Keratinocyte (primary cell): ENCODE measurements at regions not wholly inside any gene's neighbourhood (a gene's known extent, or its start where the extent isn't known, plus 50 kb on each side); places are given as distances from the start of the nearest gene placed in this dataset.

Experiments
- CTCF ChIP-seq, 3 experiments: IDR thresholded peaks in 1 of 3; conservative IDR thresholded peaks in 1 of 3; optimal IDR thresholded peaks in 1 of 3; 2 replicates in 2 of 3; 3 replicates in 1 of 3; pipeline versions ENCODE3 to v1.5.1; 2011; ENCODE audit warnings: low read length in 3 of 3, mild to moderate bottlenecking in 3 of 3, moderate library complexity in 2 of 3, control low read depth in 1 of 3, inconsistent platforms in 1 of 3; ENCODE audit not compliant: insufficient read depth in 2 of 3; ENCODE audit errors: extremely low read depth in 1 of 3
- EZH2 ChIP-seq: IDR thresholded peaks from one replicate; pipeline ENCODE4 v1.6.1; 2012; ENCODE audit warnings: inconsistent platforms, mild to moderate bottlenecking, low read length, moderate library complexity

GRCh38 chr7:136070736-136071505 is 93.8 kb upstream of the MTPN start:
- TF ChIP-seq CTCF (optimal IDR thresholded peaks at IDR 0.05 in 1 of 3, IDR thresholded peaks at IDR 0.05 in 1 of 3, conservative IDR thresholded peaks at IDR 0.05 in 1 of 3; ENCODE audit: extremely low read depth in 1 of 3, insufficient read depth in 2 of 3, low read length in 3 of 3) (no peak), EZH2 (no peak)
